CD14-positive monocyte (primary cell): ENCODE measurements at regions not wholly inside any gene's neighbourhood (a gene's known extent, or its start where the extent isn't known, plus 50 kb on each side); places are given as distances from the start of the nearest gene placed in this dataset.

ENCODE experiments used
- DNase-seq, 3 donors: peaks; one replicate each; pipeline ENCODE4 v3.0.0-alpha.2; 2011 to 2022
- H2AFZ ChIP-seq: 2 replicates; pipeline ENCODE4 v1.6.0; 2012; ENCODE audit warnings: mild to moderate bottlenecking, low read depth, low read length, inconsistent platforms; ENCODE audit not compliant: insufficient read depth, poor library complexity, severe bottlenecking
- H3K27ac ChIP-seq, 2 donors: 1 replicate in 1 of 2; 2 replicates in 1 of 2; pipeline ENCODE4 v1.5.1; 2012 to 2013; ENCODE audit warnings: low read length in 2 of 2, control low read depth in 1 of 2, inconsistent platforms in 1 of 2, low read depth in 1 of 2, mild to moderate bottlenecking in 1 of 2
- H3K27me3 ChIP-seq, 2 donors: one replicate each; pipeline versions ENCODE4 v1.6.0 to v1.6.1; 2011 to 2013; ENCODE audit warnings: low read length in 2 of 2; ENCODE audit not compliant: control insufficient read depth in 2 of 2, insufficient read depth in 2 of 2
- H3K36me3 ChIP-seq, 2 donors: replicated peaks in 1 of 2; 1 replicate in 1 of 2; 2 replicates in 1 of 2; pipeline versions ENCODE4 v1.5.1 to v1.6.1; 2012 to 2013; ENCODE audit warnings: low read length in 2 of 2, control low read depth in 1 of 2, inconsistent platforms in 1 of 2, mild to moderate bottlenecking in 1 of 2; ENCODE audit not compliant: insufficient read depth in 2 of 2, control insufficient read depth in 1 of 2
- H3K4me1 ChIP-seq, 2 donors: 1 replicate in 1 of 2; 2 replicates in 1 of 2; pipeline versions ENCODE4 v1.5.1 to v1.6.1; 2012 to 2013; ENCODE audit warnings: low read length in 2 of 2, control low read depth in 1 of 2, inconsistent platforms in 1 of 2, mild to moderate bottlenecking in 1 of 2, moderate library complexity in 1 of 2; ENCODE audit not compliant: insufficient read depth in 2 of 2, control insufficient read depth in 1 of 2
- H3K4me2 ChIP-seq: replicated peaks from 2 replicates; pipeline ENCODE3; 2012; ENCODE audit warnings: low read length, moderate library complexity, mild to moderate bottlenecking; ENCODE audit not compliant: poor library complexity, severe bottlenecking; ENCODE audit errors: extremely low read depth
- H3K4me3 ChIP-seq, 3 experiments: fragments of 200-600 bp in 1 of 3; sonication (generic) in 1 of 3; replicated peaks in 1 of 3; 1 replicate in 2 of 3; 2 replicates in 1 of 3; pipeline ENCODE4 v1.5.1; 2011 to 2013; ENCODE audit warnings: low read length in 3 of 3, mild to moderate bottlenecking in 3 of 3, control low read depth in 2 of 3, low read depth in 2 of 3, inconsistent platforms in 1 of 3, moderate library complexity in 1 of 3
- H3K79me2 ChIP-seq: 2 replicates; pipeline ENCODE4 v1.6.0; 2012; ENCODE audit warnings: mild to moderate bottlenecking, control low read depth, inconsistent platforms, low read length, moderate library complexity; ENCODE audit not compliant: insufficient read depth
- H3K9ac ChIP-seq: 2 replicates; pipeline ENCODE4 v1.6.0; 2017; ENCODE audit warnings: low read length, mild to moderate bottlenecking; ENCODE audit not compliant: insufficient read depth, poor library complexity, severe bottlenecking
- H3K9me3 ChIP-seq, 2 donors: replicated peaks in 1 of 2; 1 replicate in 1 of 2; 2 replicates in 1 of 2; pipeline versions ENCODE4 v1.5.1 to v1.6.1; 2012 to 2013; ENCODE audit warnings: low read length in 2 of 2, control low read depth in 1 of 2; ENCODE audit not compliant: control insufficient read depth in 1 of 2, insufficient read depth in 1 of 2
- H4K20me1 ChIP-seq: 2 replicates; pipeline ENCODE4 v1.6.0; 2012; ENCODE audit warnings: mild to moderate bottlenecking, low read length, control low read depth, moderate library complexity; ENCODE audit not compliant: insufficient read depth
- H3K27ac Mint-ChIP-seq, 7 donors: one replicate each; pipeline ENCODE4 v1.8.0; 2020; ENCODE audit warnings: mild to moderate bottlenecking in 7 of 7, mixed read lengths in 7 of 7, moderate library complexity in 6 of 7, inconsistent platforms in 2 of 7
- H3K27me3 Mint-ChIP-seq, 3 donors: one replicate each; pipeline ENCODE4 v1.8.0; 2021 to 2022; ENCODE audit warnings: low read depth in 3 of 3, mild to moderate bottlenecking in 3 of 3, mixed read lengths in 3 of 3, moderate library complexity in 3 of 3, inconsistent platforms in 1 of 3
- H3K36me3 Mint-ChIP-seq, 2 donors: one replicate each; pipeline ENCODE4 v1.8.0; 2020; ENCODE audit warnings: mixed read lengths in 2 of 2, inconsistent platforms in 1 of 2, mild to moderate bottlenecking in 1 of 2
- H3K4me1 Mint-ChIP-seq: one replicate; pipeline ENCODE4 v1.8.0; 2020; ENCODE audit warnings: mild to moderate bottlenecking, mixed read lengths
- H3K4me3 Mint-ChIP-seq, 2 donors: one replicate each; pipeline ENCODE4 v1.8.0; 2020; ENCODE audit warnings: mild to moderate bottlenecking in 2 of 2, mixed read lengths in 2 of 2, moderate library complexity in 1 of 2
- H3K9me3 Mint-ChIP-seq, 7 donors: one replicate each; pipeline ENCODE4 v1.8.0; 2020 to 2022; ENCODE audit warnings: mixed read lengths in 7 of 7, mild to moderate bottlenecking in 6 of 7, moderate library complexity in 6 of 7, inconsistent platforms in 2 of 7
- WGBS: methylation state at CpG from one replicate; pipeline ENCODE4 v1.1.5; 2013; ENCODE audit warnings: missing lambda C conversion rate; ENCODE audit not compliant: insufficient coverage; 5-methylcytosine and 5-hydroxymethylcytosine counted together
- intact Hi-C, 2 donors: fragments of 100-400 bp; cut with micrococcal nuclease; formaldehyde crosslinking; loops; one replicate each; pipeline versions ENCODE4 v1.15.0 to v1.15.1; 2023
- TF ChIP-seq, protein P1 (sequence below): fragments of 200-600 bp; IDR thresholded peaks from one replicate; pipeline ENCODE4 v1.8.0; 2022; ENCODE audit warnings: antibody characterized with exemption, mild to moderate bottlenecking

DNA sequence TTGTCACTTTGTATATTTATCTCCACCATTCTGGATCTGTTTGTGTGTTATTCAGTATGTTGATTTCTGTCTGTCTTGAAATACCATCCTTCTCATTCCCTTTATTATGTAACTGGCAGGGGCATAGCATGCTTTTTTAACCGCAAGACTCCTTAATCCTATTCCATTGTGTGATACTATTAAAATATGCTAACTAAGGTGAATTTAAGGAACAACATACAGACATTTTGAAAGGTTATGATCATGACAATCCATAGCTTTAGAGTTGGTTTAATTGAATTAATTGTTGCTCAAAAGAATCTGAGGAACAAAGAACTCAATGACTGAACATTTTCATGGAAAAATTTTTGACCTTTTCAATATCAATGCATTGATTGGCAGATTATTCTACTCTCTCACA, 677.3 kb upstream of the ROBO1 start:
- H3K36me3 Mint-ChIP-seq, result no peaks in the 10 kb centered on the region
- Histone ChIP-seq H3K79me2 (no peaks in the 10 kb centered on the region), H3K27ac (no peak overlapping the region), H3K9ac (no peak overlapping the region), H4K20me1 (no peaks in the 10 kb centered on the region), H2AFZ (no peak overlapping the region), H3K4me1 (no peaks in the 10 kb centered on the region), H3K9me3 (no peaks in the 10 kb centered on the region), H3K4me3 (no peak overlapping the region), H3K4me2 (no peak overlapping the region), H3K27me3 (no peaks in the 10 kb centered on the region), H3K36me3 (no peaks in the 10 kb centered on the region)
- no peak for DNase-seq
- no CpG with 5 or more reads among the region's 1 CpG for WGBS
- TF ChIP-seq, protein P1, sequence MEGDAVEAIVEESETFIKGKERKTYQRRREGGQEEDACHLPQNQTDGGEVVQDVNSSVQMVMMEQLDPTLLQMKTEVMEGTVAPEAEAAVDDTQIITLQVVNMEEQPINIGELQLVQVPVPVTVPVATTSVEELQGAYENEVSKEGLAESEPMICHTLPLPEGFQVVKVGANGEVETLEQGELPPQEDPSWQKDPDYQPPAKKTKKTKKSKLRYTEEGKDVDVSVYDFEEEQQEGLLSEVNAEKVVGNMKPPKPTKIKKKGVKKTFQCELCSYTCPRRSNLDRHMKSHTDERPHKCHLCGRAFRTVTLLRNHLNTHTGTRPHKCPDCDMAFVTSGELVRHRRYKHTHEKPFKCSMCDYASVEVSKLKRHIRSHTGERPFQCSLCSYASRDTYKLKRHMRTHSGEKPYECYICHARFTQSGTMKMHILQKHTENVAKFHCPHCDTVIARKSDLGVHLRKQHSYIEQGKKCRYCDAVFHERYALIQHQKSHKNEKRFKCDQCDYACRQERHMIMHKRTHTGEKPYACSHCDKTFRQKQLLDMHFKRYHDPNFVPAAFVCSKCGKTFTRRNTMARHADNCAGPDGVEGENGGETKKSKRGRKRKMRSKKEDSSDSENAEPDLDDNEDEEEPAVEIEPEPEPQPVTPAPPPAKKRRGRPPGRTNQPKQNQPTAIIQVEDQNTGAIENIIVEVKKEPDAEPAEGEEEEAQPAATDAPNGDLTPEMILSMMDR, result no peak
- H3K27ac Mint-ChIP-seq, result no peak overlapping the region
- no peaks in the 10 kb centered on the region for H3K9me3 Mint-ChIP-seq
- intact Hi-C loops, result no loop called here
- no peak overlapping the region for H3K4me3 Mint-ChIP-seq
- no peaks in the 10 kb centered on the region for H3K27me3 Mint-ChIP-seq
- H3K4me1 Mint-ChIP-seq, result no peaks in the 10 kb centered on the region

DNA sequence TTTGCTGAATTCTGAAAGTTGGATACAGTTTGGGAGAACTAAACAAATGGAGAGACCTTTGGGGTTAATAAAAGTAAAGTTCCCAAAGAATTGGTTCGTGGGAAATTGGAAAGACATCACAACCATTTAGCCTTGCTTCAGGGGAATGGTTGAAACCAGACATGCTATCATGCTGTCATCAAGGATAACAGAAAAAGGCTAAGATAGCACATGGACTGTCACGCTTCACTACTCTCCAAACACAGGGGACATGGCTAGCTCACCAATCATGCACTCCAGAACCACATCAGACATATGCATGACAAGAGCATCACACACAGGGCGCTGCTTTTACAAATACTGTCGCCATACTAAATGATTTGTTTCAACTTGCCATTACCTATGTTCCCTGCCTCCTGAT, 671.7 kb upstream of the ROBO1 start:
- H3K36me3 Mint-ChIP-seq, result no peaks in the 10 kb centered on the region
- 60% methylated on average over 2 of the region's 4 CpGs for WGBS
- Histone ChIP-seq H3K4me2 (no peak overlapping the region), H3K9ac (no peak overlapping the region), H2AFZ (no peak overlapping the region), H3K9me3 (no peaks in the 10 kb centered on the region), H3K4me1 (no peaks in the 10 kb centered on the region), H3K36me3 (no peaks in the 10 kb centered on the region), H4K20me1 (no peaks in the 10 kb centered on the region), H3K27ac (no peak overlapping the region), H3K27me3 (no peaks in the 10 kb centered on the region), H3K4me3 (no peak overlapping the region), H3K79me2 (no peaks in the 10 kb centered on the region)
- TF ChIP-seq, protein P1, result no peak
- no peak overlapping the region for H3K4me3 Mint-ChIP-seq
- no peaks in the 10 kb centered on the region for H3K27me3 Mint-ChIP-seq
- H3K27ac Mint-ChIP-seq, result no peak overlapping the region
- peaks cover 0 to 3% (median 0%) of the 10 kb centered on the region in 7 donors for H3K9me3 Mint-ChIP-seq
- H3K4me1 Mint-ChIP-seq, result no peaks in the 10 kb centered on the region
- intact Hi-C loops, result no loop called here
- no peak for DNase-seq
